Keratinocyte (primary cell): ENCODE measurements at regions not wholly inside any gene's neighbourhood (a gene's known extent, or its start where the extent isn't known, plus 50 kb on each side); places are given as distances from the start of the nearest gene placed in this dataset.

Experiments used
- DNase-seq: peaks from one replicate; pipeline ENCODE4 v3.0.0-alpha.2; 2011; ENCODE audit warnings: low read depth, missing footprints, low spot score
- FAIRE-seq: peaks from 2 replicates; lab custom pipeline; 2011; peaks lifted over from hg19 to GRCh38; lab: Jason Lieb, UNC
- H2AFZ ChIP-seq: 2 replicates; pipeline ENCODE4 v1.6.0; 2012; ENCODE audit warnings: low read length, control low read depth, inconsistent platforms; ENCODE audit not compliant: control insufficient read depth
- H3K27ac ChIP-seq: 2 replicates; pipeline ENCODE4 v1.5.1; 2011; ENCODE audit warnings: low read length; ENCODE audit not compliant: control insufficient read depth, insufficient read depth
- H3K27me3 ChIP-seq: 3 replicates; pipeline ENCODE4 v1.6.0; 2011; ENCODE audit warnings: low read length; ENCODE audit not compliant: control insufficient read depth, insufficient read depth; ENCODE audit errors: extremely low read depth
- H3K36me3 ChIP-seq, 2 experiments: 2 replicates in 1 of 2; 3 replicates in 1 of 2; pipeline ENCODE4 v1.5.1; 2011; ENCODE audit warnings: low read length in 2 of 2, mild to moderate bottlenecking in 1 of 2; ENCODE audit not compliant: control insufficient read depth in 2 of 2, insufficient read depth in 2 of 2; ENCODE audit errors: extremely low read depth in 1 of 2
- H3K4me1 ChIP-seq: 3 replicates; pipeline ENCODE4 v1.5.1; 2011; ENCODE audit warnings: low read length; ENCODE audit not compliant: control insufficient read depth, insufficient read depth; ENCODE audit errors: extremely low read depth
- H3K4me2 ChIP-seq: 3 replicates; pipeline ENCODE4 v1.6.0; 2011; ENCODE audit warnings: low read depth, low read length; ENCODE audit not compliant: control insufficient read depth, insufficient read depth; ENCODE audit errors: extremely low read depth
- H3K4me3 ChIP-seq, 3 experiments: fragments of 200-600 bp in 1 of 3; sonication (generic) in 1 of 3; 2 replicates in 2 of 3; 3 replicates in 1 of 3; pipeline ENCODE4 v1.5.1; 2011 to 2016; ENCODE audit warnings: low read length in 3 of 3, mild to moderate bottlenecking in 3 of 3, control low read depth in 2 of 3, inconsistent platforms in 1 of 3, low read depth in 1 of 3, mixed read lengths in 1 of 3, mixed run types in 1 of 3, moderate library complexity in 1 of 3; ENCODE audit not compliant: control insufficient read depth in 2 of 3, insufficient read depth in 2 of 3; ENCODE audit errors: extremely low read depth in 1 of 3
- H3K79me2 ChIP-seq: 2 replicates; pipeline ENCODE4 v1.6.0; 2012; ENCODE audit warnings: low read length; ENCODE audit not compliant: control insufficient read depth, insufficient read depth
- H3K9ac ChIP-seq: 3 replicates; pipeline ENCODE4 v1.6.0; 2011; ENCODE audit warnings: low read length; ENCODE audit not compliant: control insufficient read depth, insufficient read depth; ENCODE audit errors: extremely low read depth
- H3K9me1 ChIP-seq: 3 replicates; pipeline ENCODE4 v1.6.0; 2011; ENCODE audit warnings: low read length; ENCODE audit not compliant: control insufficient read depth, insufficient read depth; ENCODE audit errors: extremely low read depth
- H3K9me3 ChIP-seq: 2 replicates; pipeline ENCODE4 v1.5.1; 2012; ENCODE audit warnings: low read depth, low read length; ENCODE audit not compliant: control insufficient read depth
- H4K20me1 ChIP-seq: 3 replicates; pipeline ENCODE4 v1.6.0; 2011; ENCODE audit warnings: low read length; ENCODE audit not compliant: control insufficient read depth, insufficient read depth; ENCODE audit errors: extremely low read depth
- EZH2 ChIP-seq: IDR thresholded peaks from one replicate; pipeline ENCODE4 v1.6.1; 2012; ENCODE audit warnings: inconsistent platforms, mild to moderate bottlenecking, low read length, moderate library complexity
- dilution Hi-C: fragments of 300-500 bp; cut with MboI; formaldehyde crosslinking; loops from one replicate; pipeline ENCODE4 v1.7.0; 2020; ENCODE audit warnings: low sequenced_read_pairs; ENCODE audit not compliant: extremely low pct_ligation_motif_present
- TF ChIP-seq, protein P1 (sequence below), 3 experiments: IDR thresholded peaks in 1 of 3; conservative IDR thresholded peaks in 1 of 3; optimal IDR thresholded peaks in 1 of 3; 2 replicates in 2 of 3; 3 replicates in 1 of 3; pipeline versions ENCODE3 to v1.5.1; 2011; ENCODE audit warnings: low read length in 3 of 3, mild to moderate bottlenecking in 3 of 3, moderate library complexity in 2 of 3, control low read depth in 1 of 3, inconsistent platforms in 1 of 3; ENCODE audit not compliant: insufficient read depth in 2 of 3; ENCODE audit errors: extremely low read depth in 1 of 3

DNA sequence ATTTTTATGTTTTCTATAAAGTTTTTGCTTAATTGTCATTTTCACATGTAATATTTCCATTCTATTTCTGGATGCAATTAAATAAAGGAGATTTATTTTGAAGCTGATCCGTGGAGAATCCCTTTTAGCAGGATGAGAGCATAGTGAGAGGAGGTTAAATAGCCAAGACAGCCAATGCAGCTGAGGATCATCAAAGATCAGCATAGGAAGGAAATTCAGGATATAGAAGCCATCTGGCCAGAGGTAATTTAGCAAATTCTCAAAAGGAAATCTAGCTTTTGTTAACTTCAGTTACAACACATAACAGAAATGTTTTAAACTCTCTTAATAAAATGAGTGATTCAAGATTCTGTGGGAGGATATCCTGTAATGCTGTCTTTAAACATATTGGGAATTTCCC lies 122.8 kb upstream of the PDE3A start:
- dilution Hi-C loops = no loop called here

DNA sequence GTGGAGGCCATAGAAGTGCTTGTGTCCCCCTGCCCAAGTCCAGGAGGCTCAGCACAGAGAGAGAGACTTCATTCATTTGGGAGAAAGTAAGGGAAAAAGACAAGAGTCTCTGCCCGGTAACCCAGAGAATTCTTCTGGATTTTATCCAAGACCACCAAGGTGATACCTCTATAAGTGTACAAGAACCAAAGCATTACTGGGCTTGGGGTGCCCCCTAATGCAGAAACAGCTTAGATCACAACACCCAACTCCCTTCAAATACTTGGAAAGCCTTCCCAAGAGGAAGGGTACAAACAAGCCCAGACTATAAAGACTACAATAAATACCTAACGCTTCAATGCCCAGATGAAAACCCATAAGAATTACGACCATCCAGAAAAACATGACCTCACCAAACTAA lies 119.7 kb upstream of the PDE3A start:
- H3K4me1 ChIP-seq = no peaks in the 10 kb centered on the region
- no peaks in the 10 kb centered on the region for H3K27me3 ChIP-seq
- H3K27ac ChIP-seq = no peak overlapping the region
- H4K20me1 ChIP-seq = no peaks in the 10 kb centered on the region
- DNase-seq (no peak), FAIRE-seq (no peak)
- no peak overlapping the region for H3K4me3 ChIP-seq
- dilution Hi-C loops = no loop called here
- H3K9me3 ChIP-seq = no peaks in the 10 kb centered on the region
- H3K4me2 ChIP-seq = no peak overlapping the region
- H3K79me2 ChIP-seq = no peaks in the 10 kb centered on the region
- H3K9ac ChIP-seq = no peak overlapping the region
- no peaks in the 10 kb centered on the region for H3K36me3 ChIP-seq
- H3K9me1 ChIP-seq = no peaks in the 10 kb centered on the region
- no peak overlapping the region for H2AFZ ChIP-seq
- TF ChIP-seq, protein P1, sequence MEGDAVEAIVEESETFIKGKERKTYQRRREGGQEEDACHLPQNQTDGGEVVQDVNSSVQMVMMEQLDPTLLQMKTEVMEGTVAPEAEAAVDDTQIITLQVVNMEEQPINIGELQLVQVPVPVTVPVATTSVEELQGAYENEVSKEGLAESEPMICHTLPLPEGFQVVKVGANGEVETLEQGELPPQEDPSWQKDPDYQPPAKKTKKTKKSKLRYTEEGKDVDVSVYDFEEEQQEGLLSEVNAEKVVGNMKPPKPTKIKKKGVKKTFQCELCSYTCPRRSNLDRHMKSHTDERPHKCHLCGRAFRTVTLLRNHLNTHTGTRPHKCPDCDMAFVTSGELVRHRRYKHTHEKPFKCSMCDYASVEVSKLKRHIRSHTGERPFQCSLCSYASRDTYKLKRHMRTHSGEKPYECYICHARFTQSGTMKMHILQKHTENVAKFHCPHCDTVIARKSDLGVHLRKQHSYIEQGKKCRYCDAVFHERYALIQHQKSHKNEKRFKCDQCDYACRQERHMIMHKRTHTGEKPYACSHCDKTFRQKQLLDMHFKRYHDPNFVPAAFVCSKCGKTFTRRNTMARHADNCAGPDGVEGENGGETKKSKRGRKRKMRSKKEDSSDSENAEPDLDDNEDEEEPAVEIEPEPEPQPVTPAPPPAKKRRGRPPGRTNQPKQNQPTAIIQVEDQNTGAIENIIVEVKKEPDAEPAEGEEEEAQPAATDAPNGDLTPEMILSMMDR (optimal IDR thresholded peaks at IDR 0.05 in 1 of 3, IDR thresholded peaks at IDR 0.05 in 1 of 3, conservative IDR thresholded peaks at IDR 0.05 in 1 of 3; ENCODE audit: extremely low read depth in 1 of 3, insufficient read depth in 2 of 3, low read length in 3 of 3) = no peak
- no peak for TF ChIP-seq EZH2

More for the DNA sequence above, 122.8 kb upstream of the PDE3A start:
- H3K9ac ChIP-seq = no peak overlapping the region
- H4K20me1 ChIP-seq = no peaks in the 10 kb centered on the region
- H3K4me3 ChIP-seq = no peak overlapping the region
- H3K4me2 ChIP-seq = no peak overlapping the region
- TF ChIP-seq EZH2 = no peak
- H3K9me1 ChIP-seq = no peaks in the 10 kb centered on the region
- no peaks in the 10 kb centered on the region for H3K4me1 ChIP-seq
- DNase-seq (no peak), FAIRE-seq (no peak)
- H3K79me2 ChIP-seq = no peaks in the 10 kb centered on the region
- no peaks in the 10 kb centered on the region for H3K36me3 ChIP-seq
- H3K27ac ChIP-seq = no peak overlapping the region
- no peaks in the 10 kb centered on the region for H3K9me3 ChIP-seq
- H2AFZ ChIP-seq = no peak overlapping the region
- H3K27me3 ChIP-seq = no peaks in the 10 kb centered on the region

- H3K36me3 ChIP-seq = no peaks in the 10 kb centered on the region
- no peak overlapping the region for H3K4me2 ChIP-seq
- no peak for FAIRE-seq
- TF ChIP-seq, protein P1 (optimal IDR thresholded peaks at IDR 0.05 in 1 of 3, IDR thresholded peaks at IDR 0.05 in 1 of 3, conservative IDR thresholded peaks at IDR 0.05 in 1 of 3; ENCODE audit: extremely low read depth in 1 of 3, insufficient read depth in 2 of 3, low read length in 3 of 3) = no peak
- TF ChIP-seq EZH2 = no peak
- no peak overlapping the region for H2AFZ ChIP-seq
- H3K4me1 ChIP-seq = no peaks in the 10 kb centered on the region
- no peak for DNase-seq
- no peak overlapping the region for H3K9ac ChIP-seq
- no peaks in the 10 kb centered on the region for H4K20me1 ChIP-seq
- no peaks in the 10 kb centered on the region for H3K27me3 ChIP-seq
- H3K27ac ChIP-seq = no peak overlapping the region
- H3K9me1 ChIP-seq = no peaks in the 10 kb centered on the region
- H3K79me2 ChIP-seq = no peaks in the 10 kb centered on the region
- no peak overlapping the region for H3K4me3 ChIP-seq
- dilution Hi-C loops = no loop called here
- no peaks in the 10 kb centered on the region for H3K9me3 ChIP-seq
Measured at GRCh38 chr12:20250761-20251160, 117.6 kb upstream of the PDE3A start.
